GM12878 (cell line): ENCODE measurements at regions not wholly inside any gene's neighbourhood (a gene's known extent, or its start where the extent isn't known, plus 50 kb on each side); places are given as distances from the start of the nearest gene placed in this dataset.

Experiments used
- ATAC-seq: fragments of 200-7000 bp; cut with Tn5 transposase; 3 replicates; pipeline ENCODE4 v1.9.1; 2020; ENCODE audit warnings: mild to moderate bottlenecking, moderate library complexity
- BruUV-seq: library from RNA; stranded (reverse); fragments of 400-500 nt; replicated peaks from 2 replicates; lab custom pipeline; 2021; lab: Mats Ljungman, UMichigan
- CTCF ChIA-PET: fragments of 300-600 bp; sonication (Branson Sonifier 250); formaldehyde crosslinking; extraction: SDS; loops from one replicate; lab custom pipeline; 2021; ENCODE audit warnings: inconsistent platforms; lab: Yijun Ruan, JAX
- POLR2A ChIA-PET: fragments of 350-600 bp; formaldehyde crosslinking; extraction: SDS; loops from one replicate; lab custom pipeline; 2021; ENCODE audit warnings: inconsistent platforms; lab: Charles Lee
- RAD21 ChIA-PET: fragments of 300-600 bp; sonication (Branson Sonifier 250); formaldehyde crosslinking; loops from one replicate; lab custom pipeline; 2023; ENCODE audit warnings: antibody characterized with exemption; ENCODE audit not compliant: unreplicated experiment; lab: Charles Lee
- SMC1A ChIA-PET: fragments of 300-600 bp; sonication (Branson Sonifier 250); formaldehyde crosslinking; loops from one replicate; lab custom pipeline; 2023; ENCODE audit not compliant: unreplicated experiment, uncharacterized antibody; lab: Charles Lee
- DNase-seq: peaks from one replicate; pipeline ENCODE4 v3.0.0-alpha.2; 2011; ENCODE audit warnings: low read depth, low spot score
- FAIRE-seq: peaks from 3 replicates; lab custom pipeline; 2011; peaks lifted over from hg19 to GRCh38; lab: Jason Lieb, UNC
- H2AFZ ChIP-seq: 2 replicates; pipeline ENCODE4 v1.6.0; 2011; ENCODE audit warnings: low read depth, low read length, control low read depth; ENCODE audit not compliant: control insufficient read depth
- H3K27ac ChIP-seq: 2 replicates; pipeline ENCODE4 v1.5.1; 2011; ENCODE audit warnings: control low read depth; ENCODE audit not compliant: control insufficient read depth, insufficient read depth
- H3K27me3 ChIP-seq, 2 experiments: replicated peaks in 1 of 2; 2 replicates each; pipeline versions ENCODE4 v1.6.0 to v1.6.1; 2011; ENCODE audit warnings: low read length in 1 of 2; ENCODE audit not compliant: control insufficient read depth in 2 of 2, insufficient read depth in 2 of 2
- H3K36me3 ChIP-seq, 2 experiments: 2 replicates each; pipeline ENCODE4 v1.5.1; 2011; ENCODE audit warnings: low read length in 1 of 2; ENCODE audit not compliant: control insufficient read depth in 2 of 2, insufficient read depth in 2 of 2
- H3K4me1 ChIP-seq: 2 replicates; pipeline ENCODE4 v1.6.1; 2011; ENCODE audit warnings: mild to moderate bottlenecking, low read length, moderate library complexity, mixed read lengths; ENCODE audit not compliant: control insufficient read depth, insufficient read depth
- H3K4me2 ChIP-seq: 2 replicates; pipeline ENCODE4 v1.6.0; 2011; ENCODE audit warnings: control low read depth; ENCODE audit not compliant: control insufficient read depth, insufficient read depth
- H3K4me3 ChIP-seq: fragments of 200-600 bp; sonication (generic); 2 replicates; pipeline ENCODE4 v1.5.1; 2016
- H3K79me2 ChIP-seq: 2 replicates; pipeline ENCODE4 v1.6.0; 2011; ENCODE audit warnings: low read length; ENCODE audit not compliant: control insufficient read depth, insufficient read depth
- H3K9ac ChIP-seq: 2 replicates; pipeline ENCODE4 v1.8.0; 2011; ENCODE audit warnings: low read length, control low read depth, mixed read lengths; ENCODE audit not compliant: control insufficient read depth, insufficient read depth
- H3K9me3 ChIP-seq: replicated peaks from 3 replicates; pipeline ENCODE4 v1.5.1; 2011; ENCODE audit warnings: mild to moderate bottlenecking, low read length; ENCODE audit not compliant: control insufficient read depth, insufficient read depth
- H4K20me1 ChIP-seq: 2 replicates; pipeline ENCODE4 v1.6.0; 2011; ENCODE audit not compliant: control insufficient read depth, insufficient read depth
- BCL3 ChIP-seq: IDR thresholded peaks from 2 replicates; pipeline ENCODE4 v1.6.1; 2011; ENCODE audit warnings: borderline replicate concordance, low read depth, mild to moderate bottlenecking, moderate library complexity, low read length; ENCODE audit not compliant: insufficient read depth, poor library complexity, severe bottlenecking
- CTCF ChIP-seq, 3 experiments: IDR thresholded peaks in 2 of 3; conservative IDR thresholded peaks in 1 of 3; 2 replicates each; pipeline ENCODE4 v1.5.1; 2011; ENCODE audit warnings: low read depth in 3 of 3, low read length in 3 of 3, mild to moderate bottlenecking in 3 of 3, control low read depth in 2 of 3, moderate library complexity in 2 of 3, inconsistent platforms in 1 of 3, mixed read lengths in 1 of 3; ENCODE audit not compliant: control insufficient read depth in 2 of 3, insufficient read depth in 1 of 3; ENCODE audit errors: extremely low read depth in 1 of 3
- DPF2 ChIP-seq: fragments of 450-650 bp; IDR thresholded peaks from 2 replicates; pipeline ENCODE4 v1.6.1; 2017; ENCODE audit warnings: mild to moderate bottlenecking
- GATAD2B ChIP-seq: fragments of 450-650 bp; conservative IDR thresholded peaks from 2 replicates; pipeline ENCODE4 v1.6.1; 2017; ENCODE audit warnings: low read depth, mild to moderate bottlenecking, moderate library complexity
- IKZF1 ChIP-seq: fragments of 450-650 bp; conservative IDR thresholded peaks from 2 replicates; pipeline ENCODE4 v1.6.1; 2017; ENCODE audit warnings: antibody characterized with exemption, mild to moderate bottlenecking
- IRF5 ChIP-seq: fragments of 450-650 bp; IDR thresholded peaks from 2 replicates; pipeline ENCODE4 v1.6.1; 2017; ENCODE audit warnings: borderline replicate concordance
- PAX8 ChIP-seq: fragments of 450-650 bp; IDR thresholded peaks from 2 replicates; pipeline ENCODE4 v1.6.1; 2017; ENCODE audit warnings: mild to moderate bottlenecking, moderate library complexity
- RELA ChIP-seq: fragments of 450-650 bp; IDR thresholded peaks from 2 replicates; pipeline ENCODE4 v1.8.0; 2014; ENCODE audit warnings: borderline replicate concordance; ENCODE audit not compliant: partially characterized antibody
- SP1 ChIP-seq: IDR thresholded peaks from one replicate; pipeline ENCODE4 v1.6.1; 2011; ENCODE audit warnings: low read depth, low read length
- TCF3 ChIP-seq: IDR thresholded peaks from 2 replicates; pipeline ENCODE4 v1.6.1; 2012; ENCODE audit warnings: low read depth, mild to moderate bottlenecking, low read length, borderline replicate concordance; ENCODE audit not compliant: insufficient read depth
- TCF7 ChIP-seq: IDR thresholded peaks from 2 replicates; pipeline ENCODE4 v1.6.1; 2014; ENCODE audit warnings: antibody characterized with exemption, borderline replicate concordance
- ZBTB33 ChIP-seq: fragments of 450-650 bp; IDR thresholded peaks from 2 replicates; pipeline ENCODE4 v1.6.1; 2017; ENCODE audit warnings: mild to moderate bottlenecking
- WGBS: methylation state at CpG from one replicate; pipeline ENCODE4 v1.1.6; 2016; ENCODE audit warnings: low lambda C conversion rate; ENCODE audit not compliant: insufficient replicate concordance, insufficient coverage; ENCODE audit errors: missing lambda C conversion rate; 5-methylcytosine and 5-hydroxymethylcytosine counted together
- in situ Hi-C: fragments of 300-500 bp; cut with MboI; formaldehyde crosslinking; loops from 9 replicates; pipeline ENCODE4 v1.14.3; 2018; ENCODE audit warnings: mixed read lengths
- intact Hi-C: fragments of 100-400 bp; cut with micrococcal nuclease; formaldehyde crosslinking; loops from one replicate; pipeline ENCODE4 v1.14.2; 2022; ENCODE audit not compliant: unreplicated experiment

GRCh38 chr4:189463734-189464133 is 476.9 kb upstream of the FRG1 start:
- no peak overlapping the region for H3K4me3 ChIP-seq
- ATAC-seq (no peak), FAIRE-seq (no peak), DNase-seq (no peak)
- RAD21 ChIA-PET = no interaction called here
- H3K4me2 ChIP-seq = no peak overlapping the region
- no peak overlapping the region for H3K9ac ChIP-seq
- H4K20me1 ChIP-seq = no peaks in the 10 kb centered on the region
- H3K36me3 ChIP-seq = no peaks in the 10 kb centered on the region
- BruUV-seq = no TSS peak
- in situ Hi-C loops = no loop called here
- H3K9me3 ChIP-seq = no peaks in the 10 kb centered on the region; the same call in 2 of the 3 replicates
- POLR2A ChIA-PET = no interaction called here
- TF ChIP-seq TCF7 (no peak), DPF2 (no peak), SP1 (no peak), RELA (no peak), IRF5 (no peak), PAX8 (no peak)
- no peaks in the 10 kb centered on the region for H3K4me1 ChIP-seq
- no peak overlapping the region for H2AFZ ChIP-seq
- SMC1A ChIA-PET = no interaction called here
- no peaks in the 10 kb centered on the region for H3K79me2 ChIP-seq
- H3K27ac ChIP-seq = no peak overlapping the region
- WGBS = 55% methylated on average over 12 of the region's 12 CpGs
- CTCF ChIA-PET = no interaction called here
- intact Hi-C loops = no loop called here
- H3K27me3 ChIP-seq = no peaks in the 10 kb centered on the region

GRCh38 chr4:189494407-189494806 is 446.3 kb upstream of the FRG1 start:
- FAIRE-seq (no peak), ATAC-seq (no peak), DNase-seq (no peak)
- H3K27me3 ChIP-seq = no peaks in the 10 kb centered on the region
- intact Hi-C loops = no loop called here
- H3K4me3 ChIP-seq = no peak overlapping the region
- SMC1A ChIA-PET = no interaction called here
- H2AFZ ChIP-seq = no peak overlapping the region
- no peaks in the 10 kb centered on the region for H3K4me1 ChIP-seq
- WGBS = 0% methylated on average over 2 of the region's 2 CpGs
- BruUV-seq = no TSS peak
- POLR2A ChIA-PET = no interaction called here
- CTCF ChIA-PET = no interaction called here
- no peak overlapping the region for H3K4me2 ChIP-seq
- no peak overlapping the region for H3K9ac ChIP-seq
- RAD21 ChIA-PET = no interaction called here
- peaks cover 1% of the 10 kb centered on the region; the same call in 1 of the 3 replicates for H3K9me3 ChIP-seq
- no peak overlapping the region for H3K27ac ChIP-seq
- in situ Hi-C loops = no loop called here
- no peaks in the 10 kb centered on the region for H3K36me3 ChIP-seq
- no peaks in the 10 kb centered on the region for H3K79me2 ChIP-seq
- H4K20me1 ChIP-seq = no peaks in the 10 kb centered on the region
- TF ChIP-seq GATAD2B (no peak), BCL3 (no peak), IKZF1 (no peak), CTCF (IDR thresholded peaks at IDR 0.05 in 2 of 3, conservative IDR thresholded peaks at IDR 0.05 in 1 of 3; ENCODE audit: control insufficient read depth in 2 of 3, extremely low read depth in 1 of 3, insufficient read depth in 1 of 3, low read depth in 3 of 3, low read length in 3 of 3) (no peak), TCF3 (no peak), ZBTB33 (no peak)
